Ureter (tissue), 1 donor: ENCODE measurements at regions not wholly inside any gene's neighbourhood (a gene's known extent, or its start where the extent isn't known, plus 50 kb on each side); places are given as distances from the start of the nearest gene placed in this dataset.
"Not testable (repeated sequence)": the region's sequence is repeated elsewhere in the genome, so short reads cannot be mapped to it uniquely, and the experiment has no call there.

Experiments used
- DNase-seq: peaks from one replicate; pipeline ENCODE4 v3.0.0-alpha.2; 2020; ENCODE audit warnings: low spot score
- donor health status: DM: yes; HTN: yes; CAD: no.

- no peak for DNase-seq
These were observed 358.4 kb upstream of the LMCD1 start for GRCh38 chr3:8143186-8143585.

- no peak for DNase-seq
These were observed 356.0 kb upstream of the LMCD1 start for GRCh38 chr3:8145661-8146060.

- no peak for DNase-seq
These were observed 353.9 kb upstream of the LMCD1 start for GRCh38 chr3:8147711-8148110.

GRCh38 chr3:8152821-8153418, 348.7 kb upstream of the LMCD1 start:
- DNase-seq, result no peak

GRCh38 chr3:8153800-8154199, 347.8 kb upstream of the LMCD1 start:
- no peak for DNase-seq

- DNase-seq, result no peak
These were observed 347.0 kb upstream of the LMCD1 start for GRCh38 chr3:8154617-8155016.

- DNase-seq, result no peak
These were observed 345.5 kb upstream of the LMCD1 start for GRCh38 chr3:8156138-8156537.

- DNase-seq, result no peak
These were observed 344.8 kb upstream of the LMCD1 start for GRCh38 chr3:8156831-8157230.

- no peak for DNase-seq
These were observed 344.0 kb upstream of the LMCD1 start for GRCh38 chr3:8157640-8158039.

- no peak for DNase-seq
These were observed 337.5 kb upstream of the LMCD1 start for GRCh38 chr3:8164145-8164544.

- no peak for DNase-seq
These were observed 335.6 kb upstream of the LMCD1 start for GRCh38 chr3:8166014-8166413.

GRCh38 chr3:8170971-8171508, 330.6 kb upstream of the LMCD1 start:
- DNase-seq, result no peak

- no peak for DNase-seq
These were observed 327.7 kb upstream of the LMCD1 start for GRCh38 chr3:8173892-8174291.

- DNase-seq, result not testable (repeated sequence)
These were observed 324.7 kb upstream of the LMCD1 start for GRCh38 chr3:8176759-8177483.

GRCh38 chr3:8178516-8178915, 323.1 kb upstream of the LMCD1 start:
- not testable (repeated sequence) for DNase-seq

GRCh38 chr3:8182904-8183303, 318.7 kb upstream of the LMCD1 start:
- DNase-seq, result no peak

GRCh38 chr3:8183627-8184026, 318.0 kb upstream of the LMCD1 start:
- DNase-seq, result no peak

GRCh38 chr3:8186213-8186612, 315.4 kb upstream of the LMCD1 start:
- DNase-seq, result no peak

- no peak for DNase-seq
These were observed 313.6 kb upstream of the LMCD1 start for GRCh38 chr3:8187996-8188395.

- DNase-seq, result no peak
These were observed 312.6 kb upstream of the LMCD1 start for GRCh38 chr3:8189051-8189450.

GRCh38 chr3:8191406-8191805, 310.2 kb upstream of the LMCD1 start:
- DNase-seq, result no peak

GRCh38 chr3:8197384-8197783, 304.2 kb upstream of the LMCD1 start:
- no peak for DNase-seq

- DNase-seq, result no peak
These were observed 303.0 kb upstream of the LMCD1 start for GRCh38 chr3:8198605-8199004.

- DNase-seq, result no peak
These were observed 300.6 kb upstream of the LMCD1 start for GRCh38 chr3:8200996-8201395.
